ENCODE measurements at regions not wholly inside any gene's neighbourhood (a gene's known extent, or its start where the extent isn't known, plus 50 kb on each side); places are given as distances from the start of the nearest gene placed in this dataset.

DNA sequence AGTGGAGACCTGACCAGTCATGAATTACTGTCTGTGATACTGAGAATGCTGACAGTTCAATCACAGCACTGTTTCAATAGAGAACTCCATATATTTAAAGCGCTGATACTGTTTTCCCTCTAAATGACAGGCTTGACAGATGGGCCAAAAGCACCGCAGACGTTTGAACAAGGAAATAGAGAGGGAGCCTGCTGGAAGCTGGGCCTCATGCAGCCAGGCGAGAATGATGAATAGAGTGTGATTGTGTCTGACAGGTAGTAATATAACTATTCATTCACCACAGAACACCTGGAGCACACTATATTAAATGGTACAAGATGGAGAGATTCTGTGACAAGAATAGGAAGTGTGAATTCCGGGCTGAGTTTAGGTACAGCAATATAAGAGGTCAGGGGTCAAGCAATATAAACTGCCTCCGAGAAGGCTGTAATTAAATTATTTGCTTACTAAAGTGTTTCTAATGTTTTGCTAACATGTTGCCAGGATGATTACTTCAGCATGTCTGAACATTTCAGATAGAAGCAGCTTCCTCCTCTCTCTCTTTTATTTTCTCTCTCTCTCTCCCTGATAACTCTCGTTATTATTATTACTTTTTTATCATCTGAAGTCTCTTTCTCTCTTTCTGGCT is 297.7 kb downstream of the CSNK1G3 start:
- intact Hi-C loops (cut with micrococcal nuclease) (loop anchor here (5.0 to 10.0 kb wide), 3 partner anchors 788 to 935 kb away; partner anchors contain the start of gene ZNF608), dilution Hi-C loops (cut with MboI; ENCODE audit: extremely low pct_ligation_motif_present, low sequenced_read_pairs) (no loop called here)
- DNase-seq (ENCODE audit: low read depth, low spot score) = no peak
- Histone ChIP-seq H4K20me1 (replicated peaks; ENCODE audit: control insufficient read depth, extremely low read depth, insufficient read depth, low read length) (no peaks in the 10 kb centered on the region), H3K36me3 (ENCODE audit: control insufficient read depth in 2 of 2, extremely low read depth in 1 of 2, insufficient read depth in 2 of 2, low read length in 2 of 2) (no peaks in the 10 kb centered on the region), H3K27ac (ENCODE audit: insufficient read depth, low read depth, low read length) (no peak overlapping the region), H3K4me2 (ENCODE audit: insufficient read depth, low read length) (no peak overlapping the region), H3K9me1 (replicated peaks; ENCODE audit: control insufficient read depth, extremely low read depth, insufficient read depth, low read length) (no peaks in the 10 kb centered on the region), H3K9me3 (replicated peaks; ENCODE audit: control insufficient read depth, insufficient read depth, low read length) (no peaks in the 10 kb centered on the region), H3K79me2 (ENCODE audit: control insufficient read depth, insufficient read depth, low read length) (no peaks in the 10 kb centered on the region), H3K4me3 (replicated peaks in 1 of 3; ENCODE audit: insufficient read depth in 1 of 3, low read depth in 1 of 3, low read length in 3 of 3) (no peak overlapping the region), H2AFZ (ENCODE audit: low read depth, low read length) (peak overlapping the region; percentile 18), H3K9ac (replicated peaks; ENCODE audit: extremely low read depth, insufficient read depth, low read length) (no peak overlapping the region), H3K27me3 (ENCODE audit: control insufficient read depth in 2 of 2, insufficient read depth in 2 of 2, low read length in 2 of 2) (no peaks in the 10 kb centered on the region), H3K4me1 (ENCODE audit: control insufficient read depth, extremely low read depth, insufficient read depth, low read length) (peaks cover 9% of the 10 kb centered on the region)
- TF ChIP-seq JUN (IDR thresholded peaks at IDR 0.05; ENCODE audit: borderline replicate concordance, insufficient read depth, insufficient read length, low read depth) (no peak), POLR2A (IDR thresholded peaks at IDR 0.05; ENCODE audit: low read depth, low read length) (no peak), FOS (IDR thresholded peaks at IDR 0.05; ENCODE audit: borderline replicate concordance, insufficient read depth, low read length) (no peak), EZH2 (IDR thresholded peaks at IDR 0.05; ENCODE audit: borderline replicate concordance, low read depth, low read length, severe bottlenecking) (no peak), POLR2AphosphoS5 (IDR thresholded peaks at IDR 0.05; ENCODE audit: insufficient read depth, low read depth, low read length) (no peak), MYC (IDR thresholded peaks at IDR 0.05; ENCODE audit: low read depth, low read length) (no peak), GATA2 (IDR thresholded peaks at IDR 0.05; ENCODE audit: insufficient read depth, insufficient read length, low read depth, low read length) (no peak)
- TF ChIP-seq, protein P1, sequence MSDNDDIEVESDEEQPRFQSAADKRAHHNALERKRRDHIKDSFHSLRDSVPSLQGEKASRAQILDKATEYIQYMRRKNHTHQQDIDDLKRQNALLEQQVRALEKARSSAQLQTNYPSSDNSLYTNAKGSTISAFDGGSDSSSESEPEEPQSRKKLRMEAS (IDR thresholded peaks at IDR 0.05; ENCODE audit: insufficient read depth, insufficient read length) = no peak
- TF ChIP-seq, protein P2, sequence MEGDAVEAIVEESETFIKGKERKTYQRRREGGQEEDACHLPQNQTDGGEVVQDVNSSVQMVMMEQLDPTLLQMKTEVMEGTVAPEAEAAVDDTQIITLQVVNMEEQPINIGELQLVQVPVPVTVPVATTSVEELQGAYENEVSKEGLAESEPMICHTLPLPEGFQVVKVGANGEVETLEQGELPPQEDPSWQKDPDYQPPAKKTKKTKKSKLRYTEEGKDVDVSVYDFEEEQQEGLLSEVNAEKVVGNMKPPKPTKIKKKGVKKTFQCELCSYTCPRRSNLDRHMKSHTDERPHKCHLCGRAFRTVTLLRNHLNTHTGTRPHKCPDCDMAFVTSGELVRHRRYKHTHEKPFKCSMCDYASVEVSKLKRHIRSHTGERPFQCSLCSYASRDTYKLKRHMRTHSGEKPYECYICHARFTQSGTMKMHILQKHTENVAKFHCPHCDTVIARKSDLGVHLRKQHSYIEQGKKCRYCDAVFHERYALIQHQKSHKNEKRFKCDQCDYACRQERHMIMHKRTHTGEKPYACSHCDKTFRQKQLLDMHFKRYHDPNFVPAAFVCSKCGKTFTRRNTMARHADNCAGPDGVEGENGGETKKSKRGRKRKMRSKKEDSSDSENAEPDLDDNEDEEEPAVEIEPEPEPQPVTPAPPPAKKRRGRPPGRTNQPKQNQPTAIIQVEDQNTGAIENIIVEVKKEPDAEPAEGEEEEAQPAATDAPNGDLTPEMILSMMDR (IDR thresholded peaks at IDR 0.05; ENCODE audit: extremely low read depth in 1 of 2, insufficient read depth in 1 of 2, low read depth in 1 of 2, low read length in 2 of 2) = no peak
- ChIA-PET CTCF (interaction anchor here (1.0 kb wide), 1 partner anchor 10 kb away, joined by 3 read pairs; no protein-coding TSS in a partner anchor), POLR2A (no interaction called here)
- no peak for FAIRE-seq
- no TSS peak for BruUV-seq (replicated peaks)

Data from endothelial cell of umbilical vein (primary cell).